PC-9 (cell line): ENCODE measurements at regions not wholly inside any gene's neighbourhood (a gene's known extent, or its start where the extent isn't known, plus 50 kb on each side); places are given as distances from the start of the nearest gene placed in this dataset.

Experiments
- BruUV-seq: library from RNA; stranded (reverse); fragments of 400-500 nt; replicated peaks from 2 replicates; lab custom pipeline; 2021; lab: Mats Ljungman, UMichigan
- CTCF ChIA-PET: fragments of 300-600 bp; sonication (Branson Sonifier 250); formaldehyde crosslinking; loops from one replicate; lab custom pipeline; 2022; ENCODE audit warnings: antibody characterized with exemption; lab: Charles Lee
- POLR2A ChIA-PET: fragments of 300-600 bp; sonication (Branson Sonifier 250); formaldehyde crosslinking; loops from one replicate; lab custom pipeline; 2022; ENCODE audit warnings: antibody characterized with exemption; ENCODE audit not compliant: unreplicated experiment; lab: Charles Lee
- DNase-seq, 2 experiments: peaks; one replicate each; pipeline versions ENCODE4 v3.0.0 to v3.0.0-alpha.2; 2015 to 2022; ENCODE audit warnings: mixed read lengths in 1 of 2
- H2AFZ ChIP-seq: fragments of 200-600 bp; sonication (generic); 2 replicates; pipeline ENCODE4 v1.8.1; 2017; ENCODE audit warnings: antibody characterized with exemption
- H3F3A ChIP-seq: fragments of 200-600 bp; sonication (generic); 2 replicates; pipeline ENCODE4 v1.8.1; 2017; ENCODE audit warnings: antibody characterized with exemption, mild to moderate bottlenecking, low read depth; ENCODE audit not compliant: insufficient read depth
- H3K27ac ChIP-seq: fragments of 200-600 bp; sonication (generic); 2 replicates; pipeline ENCODE4 v1.6.1; 2016; ENCODE audit warnings: mixed run types
- H3K27me3 ChIP-seq: fragments of 200-600 bp; sonication (generic); 2 replicates; pipeline ENCODE4 v1.6.1; 2016; ENCODE audit warnings: low read depth, mixed run types; ENCODE audit not compliant: insufficient read depth
- H3K36me3 ChIP-seq: fragments of 200-600 bp; sonication (generic); 2 replicates; pipeline ENCODE4 v1.6.1; 2016; ENCODE audit warnings: low read depth, mixed run types
- H3K4me1 ChIP-seq: fragments of 200-600 bp; sonication (generic); replicated peaks from 2 replicates; pipeline ENCODE4 v1.6.1; 2016; ENCODE audit warnings: mixed run types; ENCODE audit not compliant: insufficient read depth
- H3K4me2 ChIP-seq: fragments of 200-600 bp; sonication (generic); 2 replicates; pipeline ENCODE4 v1.6.1; 2017; ENCODE audit warnings: mixed run types
- H3K4me3 ChIP-seq: fragments of 200-600 bp; sonication (generic); 2 replicates; pipeline ENCODE4 v1.6.1; 2016; ENCODE audit warnings: mixed run types
- H3K79me2 ChIP-seq: fragments of 200-600 bp; sonication (generic); 2 replicates; pipeline ENCODE4 v1.6.1; 2017; ENCODE audit warnings: low read depth, mixed run types
- H3K9me2 ChIP-seq: fragments of 200-600 bp; sonication (generic); 2 replicates; pipeline ENCODE4 v1.8.1; 2017; ENCODE audit warnings: mild to moderate bottlenecking; ENCODE audit not compliant: insufficient read depth
- H3K9me3 ChIP-seq: fragments of 200-600 bp; sonication (generic); 2 replicates; pipeline ENCODE4 v1.8.1; 2016; ENCODE audit warnings: low read depth; ENCODE audit not compliant: insufficient read depth
- H4K20me1 ChIP-seq: fragments of 200-600 bp; sonication (generic); 2 replicates; pipeline ENCODE4 v1.8.1; 2017; ENCODE audit not compliant: insufficient read depth
- CTCF ChIP-seq: fragments of 200-600 bp; sonication (generic); conservative IDR thresholded peaks from 2 replicates; pipeline ENCODE4 v1.6.1; 2017; ENCODE audit warnings: mixed run types, antibody characterized with exemption, mild to moderate bottlenecking, moderate library complexity
- EZH2 ChIP-seq: fragments of 200-600 bp; sonication (generic); IDR thresholded peaks from 2 replicates; pipeline ENCODE4 v1.8.0; 2017; ENCODE audit warnings: antibody characterized with exemption, low read depth
- intact Hi-C: fragments of 100-400 bp; cut with micrococcal nuclease; formaldehyde crosslinking; loops from one replicate; pipeline ENCODE4 v1.10.0; 2022; ENCODE audit not compliant: unreplicated experiment

DNA sequence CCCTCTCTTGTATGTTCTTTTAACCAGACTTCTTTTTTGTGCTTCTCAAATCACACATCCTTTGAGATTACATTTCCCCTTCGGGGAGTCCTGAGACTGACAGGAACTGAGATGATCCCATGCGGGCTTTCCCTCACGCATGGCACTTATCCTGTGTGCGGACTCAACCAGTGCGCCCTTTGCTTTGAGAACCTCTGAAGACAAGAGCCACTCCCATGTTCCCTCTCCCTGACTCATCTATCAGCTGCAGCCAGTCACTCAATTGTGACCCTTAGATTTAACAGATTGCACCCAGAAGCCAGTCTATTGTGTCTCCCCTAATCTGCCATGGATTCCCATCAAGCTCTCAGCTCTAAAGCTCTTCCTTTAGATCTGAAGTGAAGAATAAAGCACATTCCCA, 353.9 kb upstream of the MEOX2 start:
- no peaks in the 10 kb centered on the region for H3K9me3 ChIP-seq
- H2AFZ ChIP-seq, result no peak overlapping the region
- H3K4me2 ChIP-seq, result no peak overlapping the region
- intact Hi-C loops, result no loop called here
- no peaks in the 10 kb centered on the region for H3K27me3 ChIP-seq
- H3K4me3 ChIP-seq, result no peak overlapping the region
- H3F3A ChIP-seq, result no peaks in the 10 kb centered on the region
- no peaks in the 10 kb centered on the region for H4K20me1 ChIP-seq
- CTCF ChIA-PET, result no interaction called here
- H3K4me1 ChIP-seq, result no peaks in the 10 kb centered on the region
- H3K36me3 ChIP-seq, result no peaks in the 10 kb centered on the region
- no peak for TF ChIP-seq CTCF
- no peak for TF ChIP-seq EZH2
- no peaks in the 10 kb centered on the region for H3K79me2 ChIP-seq
- POLR2A ChIA-PET, result no interaction called here
- no peak overlapping the region for H3K27ac ChIP-seq
- BruUV-seq, result no TSS peak
- H3K9me2 ChIP-seq, result no peaks in the 10 kb centered on the region
- DNase-seq, result no peak

GRCh38 chr7:16038906-16039305, 352.4 kb upstream of the MEOX2 start:
- Histone ChIP-seq H3K4me3 (no peak overlapping the region), H3K9me2 (no peaks in the 10 kb centered on the region), H3K27me3 (no peaks in the 10 kb centered on the region), H3K79me2 (no peaks in the 10 kb centered on the region), H3K27ac (no peak overlapping the region), H2AFZ (no peak overlapping the region), H3K9me3 (no peaks in the 10 kb centered on the region), H4K20me1 (no peaks in the 10 kb centered on the region), H3K4me1 (no peaks in the 10 kb centered on the region), H3K36me3 (no peaks in the 10 kb centered on the region), H3F3A (no peaks in the 10 kb centered on the region), H3K4me2 (no peak overlapping the region)
- intact Hi-C loops, result no loop called here
- no peak for DNase-seq
- no TSS peak for BruUV-seq
- ChIA-PET CTCF (no interaction called here), POLR2A (interaction anchor here (0.7 kb wide), 1 partner anchor 760 kb away, joined by 6 read pairs; no protein-coding TSS in a partner anchor)
- TF ChIP-seq CTCF (no peak), EZH2 (no peak)

- H3K36me3 ChIP-seq, result no peaks in the 10 kb centered on the region
- H3K9me2 ChIP-seq, result no peaks in the 10 kb centered on the region
- DNase-seq, result no peak
- no peak overlapping the region for H3K4me3 ChIP-seq
- TF ChIP-seq CTCF (no peak), EZH2 (no peak)
- no peak overlapping the region for H3K27ac ChIP-seq
- ChIA-PET POLR2A (no interaction called here), CTCF (no interaction called here)
- no peaks in the 10 kb centered on the region for H3K79me2 ChIP-seq
- no peaks in the 10 kb centered on the region for H3K4me1 ChIP-seq
- intact Hi-C loops, result no loop called here
- H3K4me2 ChIP-seq, result no peak overlapping the region
- no peaks in the 10 kb centered on the region for H4K20me1 ChIP-seq
- no peaks in the 10 kb centered on the region for H3K27me3 ChIP-seq
- no peaks in the 10 kb centered on the region; the same call in 1 of the 2 replicates for H3F3A ChIP-seq
- BruUV-seq, result no TSS peak
- H3K9me3 ChIP-seq, result no peaks in the 10 kb centered on the region
- H2AFZ ChIP-seq, result no peak overlapping the region
Observed at GRCh38 chr7:16035392-16035791, 348.9 kb upstream of the MEOX2 start.
